ENCODE measurements at regions not wholly inside any gene's neighbourhood (a gene's known extent, or its start where the extent isn't known, plus 50 kb on each side); places are given as distances from the start of the nearest gene placed in this dataset.
"Not testable (repeated sequence)": the region's sequence is repeated elsewhere in the genome, so short reads cannot be mapped to it uniquely, and the experiment has no call there.

DNA sequence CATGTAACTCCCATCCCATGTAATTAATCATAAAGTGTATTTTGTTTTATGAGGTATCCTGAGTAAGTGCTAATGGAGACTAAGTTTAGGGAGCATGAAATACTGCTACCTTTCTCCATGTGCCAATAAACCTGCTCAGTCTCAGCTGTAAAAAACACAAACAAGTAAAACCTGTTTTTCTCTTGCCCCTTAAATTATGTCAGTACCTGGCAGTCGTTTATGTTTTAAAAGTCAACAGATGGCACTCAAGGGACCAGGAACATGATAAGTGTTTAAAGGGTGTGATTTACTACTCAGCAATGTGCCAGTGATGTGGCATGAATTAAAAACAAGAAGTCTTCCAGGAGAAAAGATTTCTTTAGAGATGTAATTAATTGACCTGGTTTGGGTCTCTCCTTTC, 74.9 kb upstream of the FOLH1 start:
- TF ChIP-seq, protein P1, sequence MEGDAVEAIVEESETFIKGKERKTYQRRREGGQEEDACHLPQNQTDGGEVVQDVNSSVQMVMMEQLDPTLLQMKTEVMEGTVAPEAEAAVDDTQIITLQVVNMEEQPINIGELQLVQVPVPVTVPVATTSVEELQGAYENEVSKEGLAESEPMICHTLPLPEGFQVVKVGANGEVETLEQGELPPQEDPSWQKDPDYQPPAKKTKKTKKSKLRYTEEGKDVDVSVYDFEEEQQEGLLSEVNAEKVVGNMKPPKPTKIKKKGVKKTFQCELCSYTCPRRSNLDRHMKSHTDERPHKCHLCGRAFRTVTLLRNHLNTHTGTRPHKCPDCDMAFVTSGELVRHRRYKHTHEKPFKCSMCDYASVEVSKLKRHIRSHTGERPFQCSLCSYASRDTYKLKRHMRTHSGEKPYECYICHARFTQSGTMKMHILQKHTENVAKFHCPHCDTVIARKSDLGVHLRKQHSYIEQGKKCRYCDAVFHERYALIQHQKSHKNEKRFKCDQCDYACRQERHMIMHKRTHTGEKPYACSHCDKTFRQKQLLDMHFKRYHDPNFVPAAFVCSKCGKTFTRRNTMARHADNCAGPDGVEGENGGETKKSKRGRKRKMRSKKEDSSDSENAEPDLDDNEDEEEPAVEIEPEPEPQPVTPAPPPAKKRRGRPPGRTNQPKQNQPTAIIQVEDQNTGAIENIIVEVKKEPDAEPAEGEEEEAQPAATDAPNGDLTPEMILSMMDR (IDR thresholded peaks at IDR 0.05; ENCODE audit: control extremely low read depth in 1 of 3, insufficient read depth in 1 of 3, low read depth in 1 of 3, low read length in 3 of 3) = not testable (repeated sequence)
- TF ChIP-seq SP2 (IDR thresholded peaks at IDR 0.05; ENCODE audit: low read length); SP1 (IDR thresholded peaks at IDR 0.05; ENCODE audit: low read depth, low read length); SIN3A (conservative IDR thresholded peaks at IDR 0.05 in 1 of 2, IDR thresholded peaks at IDR 0.05 in 1 of 2; ENCODE audit: low read depth in 1 of 2, low read length in 2 of 2); TAF1 (IDR thresholded peaks at IDR 0.05; ENCODE audit: low read depth, low read length); POU5F1 (IDR thresholded peaks at IDR 0.05; ENCODE audit: low read depth, low read length); CHD2 (IDR thresholded peaks at IDR 0.05; ENCODE audit: low read length); ASH2L (IDR thresholded peaks at IDR 0.05; ENCODE audit: low read length); YY1 (IDR thresholded peaks at IDR 0.05; ENCODE audit: low read depth, low read length); MAFK (IDR thresholded peaks at IDR 0.05; ENCODE audit: low read depth, low read length); PHF8 (conservative IDR thresholded peaks at IDR 0.05; ENCODE audit: low read depth, low read length); SRF (IDR thresholded peaks at IDR 0.05; ENCODE audit: low read depth, low read length); CEBPB (IDR thresholded peaks at IDR 0.05; ENCODE audit: low read depth, low read length): not testable (repeated sequence)

Data from H1 (cell line).